ENCODE measurements at regions not wholly inside any gene's neighbourhood (a gene's known extent, or its start where the extent isn't known, plus 50 kb on each side); places are given as distances from the start of the nearest gene placed in this dataset.
"Not testable (repeated sequence)": the region's sequence is repeated elsewhere in the genome, so short reads cannot be mapped to it uniquely, and the experiment has no call there.

DNA sequence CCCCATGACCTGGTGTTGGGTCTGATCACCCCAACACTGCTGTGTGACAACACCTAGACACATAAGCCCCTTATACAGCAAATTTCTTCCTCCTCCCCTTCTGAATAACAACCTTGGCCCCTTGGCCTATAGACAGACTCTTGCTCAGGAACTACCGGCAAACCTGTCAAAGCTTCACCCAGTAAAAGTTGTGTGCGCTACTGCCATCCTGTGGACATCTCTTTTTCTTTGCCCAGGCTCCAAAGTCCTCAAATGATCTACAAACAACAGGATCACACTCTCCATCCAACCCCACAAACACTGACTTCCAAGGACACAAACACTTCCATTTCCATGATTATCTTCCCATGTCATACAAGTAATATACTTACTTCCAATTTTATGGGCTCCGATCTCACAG lies 1265.8 kb downstream of the RPIA start:
- H4K20me1 ChIP-seq (ENCODE audit: insufficient read depth, low read length); H3K4me1 Mint-ChIP-seq; H2AFZ ChIP-seq (ENCODE audit: insufficient read depth, low read depth, low read length, poor library complexity, severe bottlenecking); H3K4me3 Mint-ChIP-seq; H3K9ac ChIP-seq (ENCODE audit: insufficient read depth, low read length, poor library complexity, severe bottlenecking); DNase-seq; H3K4me3 ChIP-seq (replicated peaks in 1 of 3; ENCODE audit: low read depth in 2 of 3, low read length in 3 of 3); H3K9me3 Mint-ChIP-seq; H3K27ac Mint-ChIP-seq; H3K9me3 ChIP-seq (replicated peaks in 1 of 2; ENCODE audit: control insufficient read depth in 1 of 2, insufficient read depth in 1 of 2, low read length in 2 of 2); H3K4me1 ChIP-seq (ENCODE audit: control insufficient read depth in 1 of 2, insufficient read depth in 2 of 2, low read length in 2 of 2); H3K36me3 Mint-ChIP-seq; H3K79me2 ChIP-seq (ENCODE audit: insufficient read depth, low read length); H3K4me2 ChIP-seq (replicated peaks; ENCODE audit: extremely low read depth, low read length, poor library complexity, severe bottlenecking); H3K36me3 ChIP-seq (replicated peaks in 1 of 2; ENCODE audit: control insufficient read depth in 1 of 2, insufficient read depth in 2 of 2, low read length in 2 of 2); H3K27ac ChIP-seq (ENCODE audit: low read depth in 1 of 2, low read length in 2 of 2); H3K27me3 ChIP-seq (ENCODE audit: control insufficient read depth in 2 of 2, insufficient read depth in 2 of 2, low read length in 2 of 2); H3K27me3 Mint-ChIP-seq (ENCODE audit: low read depth in 3 of 3); intact Hi-C loops (cut with micrococcal nuclease): not testable (repeated sequence)
- WGBS (ENCODE audit: insufficient coverage): 64% methylated on average over 2 of the region's 3 CpGs
- TF ChIP-seq, protein P1, sequence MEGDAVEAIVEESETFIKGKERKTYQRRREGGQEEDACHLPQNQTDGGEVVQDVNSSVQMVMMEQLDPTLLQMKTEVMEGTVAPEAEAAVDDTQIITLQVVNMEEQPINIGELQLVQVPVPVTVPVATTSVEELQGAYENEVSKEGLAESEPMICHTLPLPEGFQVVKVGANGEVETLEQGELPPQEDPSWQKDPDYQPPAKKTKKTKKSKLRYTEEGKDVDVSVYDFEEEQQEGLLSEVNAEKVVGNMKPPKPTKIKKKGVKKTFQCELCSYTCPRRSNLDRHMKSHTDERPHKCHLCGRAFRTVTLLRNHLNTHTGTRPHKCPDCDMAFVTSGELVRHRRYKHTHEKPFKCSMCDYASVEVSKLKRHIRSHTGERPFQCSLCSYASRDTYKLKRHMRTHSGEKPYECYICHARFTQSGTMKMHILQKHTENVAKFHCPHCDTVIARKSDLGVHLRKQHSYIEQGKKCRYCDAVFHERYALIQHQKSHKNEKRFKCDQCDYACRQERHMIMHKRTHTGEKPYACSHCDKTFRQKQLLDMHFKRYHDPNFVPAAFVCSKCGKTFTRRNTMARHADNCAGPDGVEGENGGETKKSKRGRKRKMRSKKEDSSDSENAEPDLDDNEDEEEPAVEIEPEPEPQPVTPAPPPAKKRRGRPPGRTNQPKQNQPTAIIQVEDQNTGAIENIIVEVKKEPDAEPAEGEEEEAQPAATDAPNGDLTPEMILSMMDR (IDR thresholded peaks at IDR 0.05): peak; percentile 7

DNA sequence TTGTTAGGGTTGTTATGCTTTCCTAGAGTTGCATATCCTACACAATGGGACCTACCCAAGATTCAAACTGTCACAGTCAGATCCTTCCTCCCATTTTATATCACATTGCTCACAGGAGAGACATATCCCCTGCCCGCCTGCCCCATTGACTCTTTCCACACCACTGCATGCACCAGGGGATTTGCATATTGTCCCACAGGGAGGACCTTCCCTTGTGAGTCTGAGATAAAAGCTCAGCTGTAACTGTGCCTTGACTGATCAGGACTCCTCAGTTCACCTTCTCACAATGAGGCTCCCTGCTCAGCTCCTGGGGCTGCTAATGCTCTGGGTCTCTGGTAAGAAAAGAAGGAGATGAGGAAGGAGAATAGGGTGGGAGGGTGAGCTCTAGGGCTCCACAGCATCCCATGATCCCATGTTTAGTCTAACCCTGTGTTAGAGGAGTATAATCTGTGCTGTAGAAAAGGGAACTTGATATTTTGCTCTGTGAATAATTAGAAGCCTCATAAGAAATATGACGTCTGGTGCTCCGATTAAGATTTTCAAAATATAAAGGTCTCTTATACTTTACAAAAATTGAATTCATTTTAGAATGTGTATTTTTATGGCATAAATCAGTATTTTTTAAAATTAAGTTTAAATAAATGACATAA lies 1268.4 kb downstream of the RPIA start:
- H4K20me1 ChIP-seq (ENCODE audit: insufficient read depth, low read length); H3K36me3 ChIP-seq (replicated peaks in 1 of 2; ENCODE audit: control insufficient read depth in 1 of 2, insufficient read depth in 2 of 2, low read length in 2 of 2); H2AFZ ChIP-seq (ENCODE audit: insufficient read depth, low read depth, low read length, poor library complexity, severe bottlenecking); H3K4me2 ChIP-seq (replicated peaks; ENCODE audit: extremely low read depth, low read length, poor library complexity, severe bottlenecking); H3K9me3 ChIP-seq (replicated peaks in 1 of 2; ENCODE audit: control insufficient read depth in 1 of 2, insufficient read depth in 1 of 2, low read length in 2 of 2); H3K27me3 Mint-ChIP-seq (ENCODE audit: low read depth in 3 of 3); H3K4me1 Mint-ChIP-seq; intact Hi-C loops (cut with micrococcal nuclease); H3K79me2 ChIP-seq (ENCODE audit: insufficient read depth, low read length); H3K27ac Mint-ChIP-seq; H3K4me1 ChIP-seq (ENCODE audit: control insufficient read depth in 1 of 2, insufficient read depth in 2 of 2, low read length in 2 of 2); H3K9me3 Mint-ChIP-seq; DNase-seq; H3K9ac ChIP-seq (ENCODE audit: insufficient read depth, low read length, poor library complexity, severe bottlenecking); H3K27ac ChIP-seq (ENCODE audit: low read depth in 1 of 2, low read length in 2 of 2); H3K36me3 Mint-ChIP-seq; H3K27me3 ChIP-seq (ENCODE audit: control insufficient read depth in 2 of 2, insufficient read depth in 2 of 2, low read length in 2 of 2); H3K4me3 Mint-ChIP-seq; H3K4me3 ChIP-seq (replicated peaks in 1 of 3; ENCODE audit: low read depth in 2 of 3, low read length in 3 of 3): not testable (repeated sequence)
- WGBS (ENCODE audit: insufficient coverage): no CpG with 5 or more reads among the region's 3 CpGs

DNA sequence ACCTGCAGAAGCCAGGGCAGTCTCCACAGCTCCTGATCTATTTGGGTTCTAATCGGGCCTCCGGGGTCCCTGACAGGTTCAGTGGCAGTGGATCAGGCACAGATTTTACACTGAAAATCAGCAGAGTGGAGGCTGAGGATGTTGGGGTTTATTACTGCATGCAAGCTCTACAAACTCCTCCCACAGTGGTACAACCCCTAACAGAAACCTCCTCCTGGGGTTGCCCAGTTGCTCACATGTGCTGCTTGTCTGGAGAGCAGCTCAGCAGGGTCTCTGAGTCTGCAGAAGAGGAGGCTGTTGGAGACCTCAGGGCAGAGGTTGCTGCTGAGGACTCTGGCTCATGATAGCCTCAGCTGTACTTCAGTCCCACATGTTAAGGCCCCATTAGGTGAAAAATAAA lies 1269.1 kb downstream of the RPIA start:
- DNase-seq; H3K9me3 ChIP-seq (replicated peaks in 1 of 2; ENCODE audit: control insufficient read depth in 1 of 2, insufficient read depth in 1 of 2, low read length in 2 of 2); H3K36me3 ChIP-seq (replicated peaks in 1 of 2; ENCODE audit: control insufficient read depth in 1 of 2, insufficient read depth in 2 of 2, low read length in 2 of 2); H3K27ac ChIP-seq (ENCODE audit: low read depth in 1 of 2, low read length in 2 of 2); H3K27me3 ChIP-seq (ENCODE audit: control insufficient read depth in 2 of 2, insufficient read depth in 2 of 2, low read length in 2 of 2); H2AFZ ChIP-seq (ENCODE audit: insufficient read depth, low read depth, low read length, poor library complexity, severe bottlenecking); H3K79me2 ChIP-seq (ENCODE audit: insufficient read depth, low read length); H3K4me3 ChIP-seq (replicated peaks in 1 of 3; ENCODE audit: low read depth in 2 of 3, low read length in 3 of 3); H3K4me3 Mint-ChIP-seq; H3K4me1 Mint-ChIP-seq; H3K4me1 ChIP-seq (ENCODE audit: control insufficient read depth in 1 of 2, insufficient read depth in 2 of 2, low read length in 2 of 2); H3K27me3 Mint-ChIP-seq (ENCODE audit: low read depth in 3 of 3); H3K4me2 ChIP-seq (replicated peaks; ENCODE audit: extremely low read depth, low read length, poor library complexity, severe bottlenecking); intact Hi-C loops (cut with micrococcal nuclease); H3K27ac Mint-ChIP-seq; H3K36me3 Mint-ChIP-seq; H4K20me1 ChIP-seq (ENCODE audit: insufficient read depth, low read length); H3K9me3 Mint-ChIP-seq; H3K9ac ChIP-seq (ENCODE audit: insufficient read depth, low read length, poor library complexity, severe bottlenecking): not testable (repeated sequence)
- no CpG with 5 or more reads among the region's 2 CpGs for WGBS (ENCODE audit: insufficient coverage)

DNA sequence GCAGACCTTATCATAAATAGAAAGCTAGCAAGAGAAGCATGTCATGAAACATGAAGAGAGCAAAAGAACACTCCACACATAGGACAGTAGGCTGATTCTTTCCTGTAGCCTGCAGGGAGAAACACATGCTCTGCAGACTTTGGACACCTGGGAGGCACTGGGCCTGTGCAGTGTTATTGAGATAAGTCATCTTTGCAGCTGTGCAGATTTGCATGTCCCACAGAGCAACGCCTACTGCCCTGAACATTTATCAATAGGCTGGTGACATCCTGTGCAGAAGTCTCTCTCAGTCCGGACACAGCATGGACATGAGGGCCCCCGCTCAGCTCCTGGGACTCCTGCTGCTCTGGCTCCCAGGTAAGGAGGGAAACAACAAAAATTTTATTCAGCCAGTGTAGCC lies 1277.1 kb downstream of the RPIA start:
- H3K27me3 ChIP-seq (ENCODE audit: control insufficient read depth in 2 of 2, insufficient read depth in 2 of 2, low read length in 2 of 2); H3K9ac ChIP-seq (ENCODE audit: insufficient read depth, low read length, poor library complexity, severe bottlenecking); H2AFZ ChIP-seq (ENCODE audit: insufficient read depth, low read depth, low read length, poor library complexity, severe bottlenecking); H3K9me3 ChIP-seq (replicated peaks in 1 of 2; ENCODE audit: control insufficient read depth in 1 of 2, insufficient read depth in 1 of 2, low read length in 2 of 2); H3K36me3 Mint-ChIP-seq; H3K27ac ChIP-seq (ENCODE audit: low read depth in 1 of 2, low read length in 2 of 2); H3K4me2 ChIP-seq (replicated peaks; ENCODE audit: extremely low read depth, low read length, poor library complexity, severe bottlenecking); H3K4me3 ChIP-seq (replicated peaks in 1 of 3; ENCODE audit: low read depth in 2 of 3, low read length in 3 of 3); H3K4me3 Mint-ChIP-seq; H3K4me1 Mint-ChIP-seq; intact Hi-C loops (cut with micrococcal nuclease); H3K27ac Mint-ChIP-seq; H4K20me1 ChIP-seq (ENCODE audit: insufficient read depth, low read length); H3K9me3 Mint-ChIP-seq; H3K27me3 Mint-ChIP-seq (ENCODE audit: low read depth in 3 of 3); H3K4me1 ChIP-seq (ENCODE audit: control insufficient read depth in 1 of 2, insufficient read depth in 2 of 2, low read length in 2 of 2); DNase-seq; H3K36me3 ChIP-seq (replicated peaks in 1 of 2; ENCODE audit: control insufficient read depth in 1 of 2, insufficient read depth in 2 of 2, low read length in 2 of 2); H3K79me2 ChIP-seq (ENCODE audit: insufficient read depth, low read length): not testable (repeated sequence)
- no CpG with 5 or more reads among the region's 3 CpGs for WGBS (ENCODE audit: insufficient coverage)

Data from CD14-positive monocyte (primary cell).